Esophagus muscularis mucosa (tissue), 4 donors: ENCODE measurements at regions not wholly inside any gene's neighbourhood (a gene's known extent, or its start where the extent isn't known, plus 50 kb on each side); places are given as distances from the start of the nearest gene placed in this dataset.

ENCODE experiments used
- DNase-seq: peaks from one replicate; pipeline ENCODE4 v3.0.0-alpha.2; 2017; ENCODE audit errors: extremely low spot score
- H3K27ac ChIP-seq, 4 donors: fragments of 200-600 bp; sonication (generic); replicated peaks in 1 of 4; 1 replicate in 3 of 4; 2 replicates in 1 of 4; pipeline ENCODE4 v1.5.1; 2016 to 2019; ENCODE audit warnings: mild to moderate bottlenecking in 1 of 4
- H3K27me3 ChIP-seq, 4 donors: fragments of 200-600 bp; sonication (generic); one replicate each; pipeline versions ENCODE4 v1.5.1 to v1.6.0; 2016 to 2019
- H3K36me3 ChIP-seq, 4 donors: fragments of 200-600 bp; sonication (generic); one replicate each; pipeline ENCODE4 v1.5.1; 2016 to 2019
- H3K4me1 ChIP-seq, 4 donors: fragments of 200-600 bp; sonication (generic); one replicate each; pipeline ENCODE4 v1.5.1; 2016 to 2019
- H3K4me3 ChIP-seq, 4 donors: fragments of 200-600 bp; sonication (generic); 1 replicate in 2 of 4; 2 replicates in 2 of 4; pipeline ENCODE4 v1.5.1; 2016 to 2019; ENCODE audit warnings: mild to moderate bottlenecking in 4 of 4, moderate library complexity in 1 of 4
- H3K9me3 ChIP-seq, 4 donors: fragments of 200-600 bp; sonication (generic); 1 replicate in 3 of 4; 2 replicates in 1 of 4; pipeline ENCODE4 v1.5.1; 2016 to 2019
- EP300 ChIP-seq: sonication (generic); formaldehyde crosslinking; IDR thresholded peaks from one replicate; pipeline ENCODE4 v1.6.1; 2017; ENCODE audit warnings: antibody characterized with exemption
- POLR2A ChIP-seq: fragments of 450-650 bp; IDR thresholded peaks from one replicate; pipeline ENCODE4 v1.6.1; 2017; ENCODE audit warnings: antibody characterized with exemption, moderate library complexity, mild to moderate bottlenecking, low read depth
- POLR2AphosphoS5 ChIP-seq, 2 donors: sonication (generic); formaldehyde crosslinking; IDR thresholded peaks; one replicate each; pipeline ENCODE4 v1.6.1; 2017; ENCODE audit warnings: antibody characterized with exemption in 2 of 2
- WGBS: methylation state at CpG from one replicate; pipeline ENCODE4 v1.1.5; 2018; 5-methylcytosine and 5-hydroxymethylcytosine counted together
- intact Hi-C: fragments of 100-400 bp; cut with DNase I; formaldehyde crosslinking; loops from one replicate; pipeline ENCODE4 v1.15.1; 2023
- TF ChIP-seq, protein P1 (sequence below), 3 experiments: fragments of 200-600 bp in 2 of 3; fragments of 450-650 bp in 1 of 3; sonication (generic) in 2 of 3; IDR thresholded peaks; one replicate each; pipeline ENCODE4 v1.5.1; 2017 to 2019; ENCODE audit warnings: antibody characterized with exemption in 3 of 3, mild to moderate bottlenecking in 2 of 3, moderate library complexity in 1 of 3

GRCh38 chr19:30898353-30899103 lies 450.7 kb downstream of the TSHZ3 start:
- intact Hi-C loops = no loop called here
- Histone ChIP-seq H3K4me3 (no peak overlapping the region), H3K9me3 (no peaks in the 10 kb centered on the region), H3K36me3 (no peaks in the 10 kb centered on the region), H3K4me1 (peaks cover 0 to 11% (median 0%) of the 10 kb centered on the region in 4 donors), H3K27ac (no peak overlapping the region), H3K27me3 (no peaks in the 10 kb centered on the region)
- WGBS = 88% methylated on average over 4 of the region's 5 CpGs
- TF ChIP-seq POLR2A (no peak), EP300 (no peak), POLR2AphosphoS5 (IDR thresholded peaks at IDR 0.05) (no peak)
- TF ChIP-seq, protein P1, sequence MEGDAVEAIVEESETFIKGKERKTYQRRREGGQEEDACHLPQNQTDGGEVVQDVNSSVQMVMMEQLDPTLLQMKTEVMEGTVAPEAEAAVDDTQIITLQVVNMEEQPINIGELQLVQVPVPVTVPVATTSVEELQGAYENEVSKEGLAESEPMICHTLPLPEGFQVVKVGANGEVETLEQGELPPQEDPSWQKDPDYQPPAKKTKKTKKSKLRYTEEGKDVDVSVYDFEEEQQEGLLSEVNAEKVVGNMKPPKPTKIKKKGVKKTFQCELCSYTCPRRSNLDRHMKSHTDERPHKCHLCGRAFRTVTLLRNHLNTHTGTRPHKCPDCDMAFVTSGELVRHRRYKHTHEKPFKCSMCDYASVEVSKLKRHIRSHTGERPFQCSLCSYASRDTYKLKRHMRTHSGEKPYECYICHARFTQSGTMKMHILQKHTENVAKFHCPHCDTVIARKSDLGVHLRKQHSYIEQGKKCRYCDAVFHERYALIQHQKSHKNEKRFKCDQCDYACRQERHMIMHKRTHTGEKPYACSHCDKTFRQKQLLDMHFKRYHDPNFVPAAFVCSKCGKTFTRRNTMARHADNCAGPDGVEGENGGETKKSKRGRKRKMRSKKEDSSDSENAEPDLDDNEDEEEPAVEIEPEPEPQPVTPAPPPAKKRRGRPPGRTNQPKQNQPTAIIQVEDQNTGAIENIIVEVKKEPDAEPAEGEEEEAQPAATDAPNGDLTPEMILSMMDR (IDR thresholded peaks at IDR 0.05) = no peak
- DNase-seq = no peak

DNA sequence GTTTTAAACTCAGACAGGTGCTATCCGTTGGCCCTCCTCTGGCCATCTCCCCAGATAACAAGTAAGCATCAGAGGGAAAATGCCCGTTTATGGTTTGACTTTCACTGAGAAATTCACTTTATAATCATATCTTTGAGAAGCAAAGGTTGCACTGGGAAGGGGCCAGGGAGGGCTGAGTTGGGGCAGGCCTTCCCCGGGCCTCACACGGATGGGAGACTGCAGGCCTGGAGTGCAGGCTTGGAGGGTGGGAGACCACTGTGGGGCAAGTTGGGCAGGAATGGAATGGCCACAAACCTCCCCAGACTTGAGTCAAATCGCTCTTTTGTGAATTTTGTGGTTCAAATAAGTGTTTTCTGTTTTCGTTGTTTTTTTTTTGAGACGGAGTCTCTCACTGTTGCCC lies 451.7 kb downstream of the TSHZ3 start:
- H3K4me1 ChIP-seq = peaks cover 0 to 11% (median 0%) of the 10 kb centered on the region in 4 donors
- no peak for DNase-seq
- TF ChIP-seq POLR2A = no peak
- TF ChIP-seq POLR2AphosphoS5 (IDR thresholded peaks at IDR 0.05) = no peak
- TF ChIP-seq, protein P1 (IDR thresholded peaks at IDR 0.05) = no peak
- no peak for TF ChIP-seq EP300
- H3K9me3 ChIP-seq = no peaks in the 10 kb centered on the region
- H3K27ac ChIP-seq = no peak overlapping the region
- WGBS = 97% methylated on average over 7 of the region's 7 CpGs
- H3K4me3 ChIP-seq = no peak overlapping the region
- no peaks in the 10 kb centered on the region for H3K27me3 ChIP-seq
- intact Hi-C loops = no loop called here
- no peaks in the 10 kb centered on the region for H3K36me3 ChIP-seq

- DNase-seq = no peak
- H3K9me3 ChIP-seq = no peaks in the 10 kb centered on the region
- TF ChIP-seq POLR2A (no peak), EP300 (no peak)
- H3K4me1 ChIP-seq = peaks cover 0 to 11% (median 0%) of the 10 kb centered on the region in 4 donors
- intact Hi-C loops = no loop called here
- 89% methylated on average over 3 of the region's 3 CpGs for whole genome bisulfite sequencing
- no peaks in the 10 kb centered on the region for H3K36me3 ChIP-seq
- no peak overlapping the region for H3K4me3 ChIP-seq
- H3K27me3 ChIP-seq = no peaks in the 10 kb centered on the region
- no peak overlapping the region for H3K27ac ChIP-seq
Observed at GRCh38 chr19:30897034-30897433, 452.2 kb downstream of the TSHZ3 start.

- Histone ChIP-seq H3K36me3 (no peaks in the 10 kb centered on the region), H3K27me3 (no peaks in the 10 kb centered on the region), H3K4me3 (no peak overlapping the region), H3K9me3 (no peaks in the 10 kb centered on the region), H3K4me1 (peaks cover 0 to 11% (median 0%) of the 10 kb centered on the region in 4 donors), H3K27ac (no peak overlapping the region)
- TF ChIP-seq POLR2A (no peak), EP300 (no peak), POLR2AphosphoS5 (IDR thresholded peaks at IDR 0.05) (no peak)
- TF ChIP-seq, protein P1 (IDR thresholded peaks at IDR 0.05) = no peak
- intact Hi-C loops = no loop called here
- WGBS = 38% methylated on average over 1 of the region's 1 CpG
- DNase-seq = no peak
Observed at GRCh38 chr19:30896554-30896953, 452.7 kb downstream of the TSHZ3 start.

DNA sequence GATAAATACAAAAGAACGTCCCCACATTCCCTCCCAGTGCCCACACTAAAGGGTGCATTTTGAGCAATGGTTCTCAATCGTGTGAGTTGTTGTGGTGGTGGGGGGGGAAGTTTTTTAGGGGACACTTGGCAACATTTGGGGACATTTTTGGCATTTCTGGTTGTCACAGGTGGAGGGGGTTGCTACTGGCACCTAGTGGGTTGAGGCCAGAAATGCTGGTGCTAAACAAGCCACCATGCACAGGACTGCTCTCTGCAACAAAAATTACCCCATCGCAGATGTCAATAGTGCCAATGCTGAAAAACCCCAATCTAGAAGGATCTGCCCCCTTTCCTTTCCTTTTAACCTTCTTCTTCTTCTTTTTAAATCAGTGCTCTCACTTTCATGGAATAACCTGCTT lies 453.3 kb downstream of the TSHZ3 start:
- intact Hi-C loops = no loop called here
- H3K27ac ChIP-seq = no peak overlapping the region
- no peaks in the 10 kb centered on the region for H3K36me3 ChIP-seq
- no peak for DNase-seq
- H3K4me1 ChIP-seq = peaks cover 0 to 11% (median 0%) of the 10 kb centered on the region in 4 donors
- TF ChIP-seq EP300 (no peak), POLR2A (no peak)
- H3K27me3 ChIP-seq = no peaks in the 10 kb centered on the region
- H3K4me3 ChIP-seq = no peak overlapping the region
- 89% methylated on average over 3 of the region's 3 CpGs for WGBS
- no peaks in the 10 kb centered on the region for H3K9me3 ChIP-seq
